Type B pancreatic cell (in vitro differentiated cells): ENCODE measurements at regions not wholly inside any gene's neighbourhood (a gene's known extent, or its start where the extent isn't known, plus 50 kb on each side); places are given as distances from the start of the nearest gene placed in this dataset.

Experiments
- DNase-seq: peaks from one replicate; pipeline ENCODE4 v3.0.0; 2021; ENCODE audit warnings: mixed read lengths; ENCODE audit not compliant: unreplicated experiment; ENCODE audit errors: extremely low spot score
- H3K27ac Mint-ChIP-seq: 2 replicates; pipeline ENCODE4 v1.8.0; 2021; ENCODE audit warnings: mild to moderate bottlenecking, mixed read lengths
- H3K27me3 Mint-ChIP-seq: 2 replicates; pipeline ENCODE4 v1.8.0; 2021; ENCODE audit warnings: mixed read lengths
- H3K36me3 Mint-ChIP-seq: 2 replicates; pipeline ENCODE4 v1.8.0; 2021; ENCODE audit warnings: mixed read lengths
- H3K4me1 Mint-ChIP-seq: one replicate; pipeline ENCODE4 v1.8.0; 2021; ENCODE audit warnings: mixed read lengths; ENCODE audit not compliant: unreplicated experiment
- H3K4me3 Mint-ChIP-seq: 2 replicates; pipeline ENCODE4 v1.8.0; 2021; ENCODE audit warnings: mild to moderate bottlenecking, mixed read lengths
- H3K9me3 Mint-ChIP-seq: 2 replicates; pipeline ENCODE4 v1.8.0; 2021; ENCODE audit warnings: mixed read lengths
- CTCF ChIP-seq: fragments of 200-600 bp; sonication (generic); conservative IDR thresholded peaks from 2 replicates; pipeline ENCODE4 v1.5.0; 2021; ENCODE audit warnings: antibody characterized with exemption, mild to moderate bottlenecking

DNA sequence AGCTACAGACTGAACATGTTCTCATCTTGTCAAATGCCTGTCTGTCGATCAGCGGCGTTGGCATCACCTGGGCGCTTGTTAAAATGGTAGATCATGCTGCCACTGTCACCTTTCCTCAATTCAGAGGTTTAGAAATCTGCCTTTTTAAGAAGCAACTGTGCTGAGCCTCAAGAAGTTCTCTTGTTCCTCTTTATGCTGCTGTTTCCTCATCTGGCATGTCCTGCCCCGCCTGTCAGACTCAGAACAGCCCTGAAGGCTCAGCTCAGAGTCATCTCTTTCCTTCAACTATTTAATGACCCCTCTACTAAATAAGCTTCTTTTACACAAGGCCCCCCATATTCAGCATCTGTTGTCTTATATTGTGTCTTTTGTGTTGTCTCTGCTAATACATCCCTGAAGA is 368.2 kb downstream of the EPM2A start:
- H3K4me1 Mint-ChIP-seq: no peaks in the 10 kb centered on the region
- no peak for TF ChIP-seq CTCF
- no peak for DNase-seq
- H3K27ac Mint-ChIP-seq: no peak overlapping the region
- no peaks in the 10 kb centered on the region for H3K36me3 Mint-ChIP-seq
- H3K27me3 Mint-ChIP-seq: peaks cover 9% of the 10 kb centered on the region
- peaks cover 6% of the 10 kb centered on the region for H3K9me3 Mint-ChIP-seq
- no peak overlapping the region for H3K4me3 Mint-ChIP-seq

- no peak for TF ChIP-seq CTCF
- no peak for DNase-seq
- no peak overlapping the region for H3K4me3 Mint-ChIP-seq
- no peaks in the 10 kb centered on the region for H3K4me1 Mint-ChIP-seq
- no peaks in the 10 kb centered on the region for H3K36me3 Mint-ChIP-seq
- peaks cover 6% of the 10 kb centered on the region for H3K9me3 Mint-ChIP-seq
- peaks cover 9% of the 10 kb centered on the region for H3K27me3 Mint-ChIP-seq
- H3K27ac Mint-ChIP-seq: no peak overlapping the region
These were observed 367.2 kb downstream of the EPM2A start for GRCh38 chr6:145368075-145368474.

- no peak overlapping the region for H3K4me3 Mint-ChIP-seq
- peaks cover 6% of the 10 kb centered on the region for H3K9me3 Mint-ChIP-seq
- DNase-seq: no peak
- no peaks in the 10 kb centered on the region for H3K36me3 Mint-ChIP-seq
- peaks cover 13% of the 10 kb centered on the region for H3K27me3 Mint-ChIP-seq
- peaks cover 4% of the 10 kb centered on the region for H3K4me1 Mint-ChIP-seq
- no peak overlapping the region for H3K27ac Mint-ChIP-seq
- TF ChIP-seq CTCF: no peak
These were observed 364.8 kb downstream of the EPM2A start for GRCh38 chr6:145370559-145370958.

DNA sequence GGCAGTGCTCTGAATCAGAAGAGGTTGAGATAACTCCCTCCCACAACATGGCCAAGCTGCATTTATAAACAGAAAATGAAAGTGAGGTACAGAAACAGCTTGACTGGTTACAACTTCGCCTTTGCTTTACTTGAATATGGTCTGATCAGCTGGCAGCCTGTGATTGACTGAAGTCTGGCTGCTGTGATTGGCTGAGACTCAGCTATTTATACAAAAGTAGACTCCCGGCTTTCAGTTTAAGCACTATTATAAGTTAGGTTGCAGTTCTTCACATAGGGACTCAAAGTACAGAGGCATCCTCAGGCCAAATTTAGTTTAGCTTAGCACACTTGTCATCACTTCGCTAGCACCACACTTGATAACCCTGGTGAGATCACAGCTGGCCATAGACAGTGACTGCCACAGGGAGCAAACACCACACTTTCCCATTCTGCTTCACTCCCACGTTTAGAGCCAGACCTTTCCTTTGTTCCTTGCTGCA is 362.6 kb downstream of the EPM2A start:
- no peak for TF ChIP-seq CTCF
- Mint-ChIP-seq H3K4me3 (no peak overlapping the region), H3K36me3 (no peaks in the 10 kb centered on the region), H3K4me1 (peaks cover 7% of the 10 kb centered on the region), H3K9me3 (peaks cover 6% of the 10 kb centered on the region), H3K27me3 (peaks cover 16% of the 10 kb centered on the region), H3K27ac (no peak overlapping the region)
- DNase-seq: no peak

GRCh38 chr6:145373826-145374225 is 361.5 kb downstream of the EPM2A start:
- Mint-ChIP-seq H3K27ac (no peak overlapping the region), H3K36me3 (no peaks in the 10 kb centered on the region), H3K9me3 (peaks cover 7% of the 10 kb centered on the region), H3K4me1 (peaks cover 7% of the 10 kb centered on the region), H3K4me3 (no peak overlapping the region), H3K27me3 (peaks cover 16% of the 10 kb centered on the region)
- no peak for DNase-seq
- TF ChIP-seq CTCF: no peak

GRCh38 chr6:145374570-145374969 is 360.8 kb downstream of the EPM2A start:
- no peak overlapping the region for H3K27ac Mint-ChIP-seq
- H3K4me1 Mint-ChIP-seq: peaks cover 7% of the 10 kb centered on the region
- no peak for TF ChIP-seq CTCF
- H3K4me3 Mint-ChIP-seq: no peak overlapping the region
- peaks cover 7% of the 10 kb centered on the region for H3K9me3 Mint-ChIP-seq
- peaks cover 16% of the 10 kb centered on the region for H3K27me3 Mint-ChIP-seq
- no peaks in the 10 kb centered on the region for H3K36me3 Mint-ChIP-seq
- DNase-seq: no peak
